NB4 (cell line): ENCODE measurements at regions not wholly inside any gene's neighbourhood (a gene's known extent, or its start where the extent isn't known, plus 50 kb on each side); places are given as distances from the start of the nearest gene placed in this dataset.
A peak's percentile ranks its signal among the peaks of the same experiment; 100 is the strongest.
"Not testable (repeated sequence)": the region's sequence is repeated elsewhere in the genome, so short reads cannot be mapped to it uniquely, and the experiment has no call there.

Source experiments
- DNase-seq: peaks from one replicate; pipeline ENCODE4 v3.0.0; 2010; ENCODE audit warnings: low read depth
- H3K4me3 ChIP-seq: one replicate; pipeline ENCODE4 v1.5.1; 2011; ENCODE audit warnings: mild to moderate bottlenecking, low read depth, low read length, moderate library complexity
- MYC ChIP-seq: IDR thresholded peaks from 2 replicates; pipeline ENCODE4 v1.6.1; 2011; ENCODE audit warnings: low read depth, low read length
- POLR2A ChIP-seq: IDR thresholded peaks from 2 replicates; pipeline ENCODE4 v1.6.1; 2011; ENCODE audit warnings: mild to moderate bottlenecking; ENCODE audit not compliant: insufficient read length; ENCODE audit errors: extremely low read depth
- TF ChIP-seq, protein P1 (sequence below): IDR thresholded peaks from one replicate; pipeline ENCODE4 v1.5.1; 2012; ENCODE audit warnings: low read depth, low read length
- TF ChIP-seq, protein P2 (sequence below): IDR thresholded peaks from 2 replicates; pipeline ENCODE4 v1.6.1; 2011; ENCODE audit warnings: low read depth, low read length

GRCh38 chr4:38526412-38526811, 137.6 kb upstream of the KLF3 start:
- no peak for DNase-seq
- no peak overlapping the region for H3K4me3 ChIP-seq
- TF ChIP-seq, protein P1, sequence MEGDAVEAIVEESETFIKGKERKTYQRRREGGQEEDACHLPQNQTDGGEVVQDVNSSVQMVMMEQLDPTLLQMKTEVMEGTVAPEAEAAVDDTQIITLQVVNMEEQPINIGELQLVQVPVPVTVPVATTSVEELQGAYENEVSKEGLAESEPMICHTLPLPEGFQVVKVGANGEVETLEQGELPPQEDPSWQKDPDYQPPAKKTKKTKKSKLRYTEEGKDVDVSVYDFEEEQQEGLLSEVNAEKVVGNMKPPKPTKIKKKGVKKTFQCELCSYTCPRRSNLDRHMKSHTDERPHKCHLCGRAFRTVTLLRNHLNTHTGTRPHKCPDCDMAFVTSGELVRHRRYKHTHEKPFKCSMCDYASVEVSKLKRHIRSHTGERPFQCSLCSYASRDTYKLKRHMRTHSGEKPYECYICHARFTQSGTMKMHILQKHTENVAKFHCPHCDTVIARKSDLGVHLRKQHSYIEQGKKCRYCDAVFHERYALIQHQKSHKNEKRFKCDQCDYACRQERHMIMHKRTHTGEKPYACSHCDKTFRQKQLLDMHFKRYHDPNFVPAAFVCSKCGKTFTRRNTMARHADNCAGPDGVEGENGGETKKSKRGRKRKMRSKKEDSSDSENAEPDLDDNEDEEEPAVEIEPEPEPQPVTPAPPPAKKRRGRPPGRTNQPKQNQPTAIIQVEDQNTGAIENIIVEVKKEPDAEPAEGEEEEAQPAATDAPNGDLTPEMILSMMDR = no peak
- TF ChIP-seq MYC (no peak), POLR2A (no peak)
- TF ChIP-seq, protein P2, sequence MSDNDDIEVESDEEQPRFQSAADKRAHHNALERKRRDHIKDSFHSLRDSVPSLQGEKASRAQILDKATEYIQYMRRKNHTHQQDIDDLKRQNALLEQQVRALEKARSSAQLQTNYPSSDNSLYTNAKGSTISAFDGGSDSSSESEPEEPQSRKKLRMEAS = no peak

GRCh38 chr4:38529189-38530115, 134.5 kb upstream of the KLF3 start:
- peak; percentile 80 for DNase-seq
- TF ChIP-seq MYC = no peak
- TF ChIP-seq POLR2A = no peak
- TF ChIP-seq, protein P1 = no peak
- TF ChIP-seq, protein P2 = no peak
- H3K4me3 ChIP-seq = no peak overlapping the region

- no peak for TF ChIP-seq MYC
- TF ChIP-seq, protein P2 = no peak
- no peak for TF ChIP-seq POLR2A
- TF ChIP-seq, protein P1 = no peak
- no peak for DNase-seq
- no peak overlapping the region for H3K4me3 ChIP-seq
These were observed 133.5 kb upstream of the KLF3 start for GRCh38 chr4:38530486-38530885.

DNA sequence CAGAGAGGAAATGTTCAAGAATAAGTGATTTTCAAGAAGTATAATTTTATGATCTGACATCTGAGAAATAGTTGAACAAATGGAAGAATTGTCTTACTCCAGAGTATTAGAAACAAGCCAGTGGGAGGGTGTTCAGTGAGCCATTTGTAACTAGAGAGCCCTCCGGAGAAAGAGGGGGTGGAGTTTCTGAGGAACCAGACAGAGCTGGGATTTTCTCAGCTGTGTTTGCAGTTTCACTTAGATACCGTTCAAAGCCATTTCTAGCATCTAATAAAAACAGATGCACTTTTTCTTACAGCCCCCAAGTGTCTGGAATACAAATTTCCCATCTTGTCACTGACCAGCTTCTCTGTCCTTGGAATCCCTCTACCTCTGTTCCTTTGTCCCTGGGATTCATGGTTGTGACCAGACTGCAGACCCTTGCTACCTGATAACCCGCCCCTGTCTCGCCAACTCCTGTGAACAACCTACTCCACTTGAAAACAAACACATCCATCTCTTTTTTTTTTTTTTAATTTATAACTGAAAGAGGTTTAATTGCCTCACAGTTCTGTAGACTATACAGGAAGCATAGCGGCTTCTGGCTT, 132.8 kb upstream of the KLF3 start:
- TF ChIP-seq POLR2A = no peak
- TF ChIP-seq, protein P1 = no peak
- TF ChIP-seq, protein P2 = no peak
- TF ChIP-seq MYC = no peak
- no peak overlapping the region for H3K4me3 ChIP-seq
- DNase-seq = no peak

GRCh38 chr4:38532908-38533499, 131.0 kb upstream of the KLF3 start:
- no peak for TF ChIP-seq MYC
- no peak for DNase-seq
- H3K4me3 ChIP-seq = no peak overlapping the region

GRCh38 chr4:38534344-38535045, 129.5 kb upstream of the KLF3 start:
- TF ChIP-seq POLR2A = no peak
- no peak for TF ChIP-seq MYC
- TF ChIP-seq, protein P2 = no peak
- TF ChIP-seq, protein P1 = no peak

DNA sequence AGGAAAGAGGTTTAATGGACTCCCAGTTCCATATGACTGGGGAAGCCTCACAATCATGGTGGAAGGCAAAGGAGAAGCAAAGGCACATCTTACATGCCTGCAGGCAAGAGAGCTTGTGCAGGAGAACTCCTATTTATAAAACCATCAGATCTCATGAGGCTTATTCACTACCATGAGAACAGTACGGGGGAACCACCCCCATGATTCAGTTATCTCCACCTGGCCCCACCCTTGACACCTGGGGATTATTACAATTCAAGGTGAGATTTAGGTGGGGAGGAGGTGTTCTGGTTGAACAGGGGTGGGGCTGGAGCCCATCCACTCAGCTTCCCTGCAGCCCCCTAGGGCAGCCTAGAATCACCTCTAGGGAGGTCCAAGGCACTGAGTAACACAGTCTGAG, 128.9 kb upstream of the KLF3 start:
- H3K4me3 ChIP-seq, DNase-seq: not testable (repeated sequence)

More at GRCh38 chr4:38534344-38535045, 129.5 kb upstream of the KLF3 start:
- no peak overlapping the region for H3K4me3 ChIP-seq
- no peak for DNase-seq
